ENCODE measurements at regions not wholly inside any gene's neighbourhood (a gene's known extent, or its start where the extent isn't known, plus 50 kb on each side); places are given as distances from the start of the nearest gene placed in this dataset.

DNA sequence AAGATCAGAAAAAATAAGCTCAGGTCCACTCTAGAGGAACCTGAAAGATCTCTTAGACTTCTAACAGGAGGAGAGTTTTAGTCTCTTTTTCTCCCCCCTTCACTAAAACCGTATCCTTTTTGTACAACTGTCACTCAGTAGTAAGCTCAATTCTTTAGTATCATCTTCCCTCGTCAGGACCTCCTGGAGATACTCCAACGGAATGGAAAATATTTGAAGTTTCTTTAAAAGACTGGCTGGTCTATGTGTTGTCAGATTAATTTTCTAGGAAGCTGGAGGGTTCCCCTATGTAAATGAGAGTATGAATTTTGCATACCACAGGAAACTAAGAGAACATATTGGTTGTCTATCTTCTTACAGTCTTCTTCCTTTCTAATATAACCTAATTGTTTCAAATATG is 747.7 kb upstream of the CBLB start:
- no peaks in the 10 kb centered on the region for H3K4me1 ChIP-seq (ENCODE audit: control insufficient read depth, insufficient read depth, low read length)
- no peak for DNase-seq
- WGBS (ENCODE audit: insufficient coverage, low lambda C conversion rate): 90% methylated on average over 3 of the region's 3 CpGs
- H3K27me3 ChIP-seq (ENCODE audit: control insufficient read depth, insufficient read depth, low read length): no peaks in the 10 kb centered on the region
- H3K9me3 ChIP-seq (ENCODE audit: control insufficient read depth, low read depth, low read length): no peaks in the 10 kb centered on the region
- H3K36me3 ChIP-seq (ENCODE audit: control insufficient read depth, insufficient read depth, low read length): no peaks in the 10 kb centered on the region
- H3K4me3 ChIP-seq (ENCODE audit: low read length): no peak overlapping the region
- H3K27ac ChIP-seq (ENCODE audit: low read length): no peak overlapping the region

DNA sequence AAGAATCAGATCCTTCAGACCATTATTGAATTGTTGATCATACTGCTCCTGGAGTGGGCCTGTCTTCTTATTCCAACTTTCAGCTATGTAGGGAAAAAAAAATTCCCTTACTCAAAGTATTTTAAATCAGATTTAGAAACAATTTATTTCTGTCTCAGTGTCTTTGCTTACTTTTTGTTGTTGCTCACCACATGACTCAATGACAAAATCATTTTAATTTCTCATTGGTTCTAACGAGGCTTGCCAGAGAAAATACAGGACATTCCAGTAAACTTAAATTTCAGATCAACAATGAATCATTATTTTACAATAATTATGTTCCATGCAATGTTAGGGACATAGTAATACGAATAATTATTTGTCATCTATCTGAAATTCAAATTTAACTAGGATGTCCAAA is 748.5 kb upstream of the CBLB start:
- WGBS (ENCODE audit: insufficient coverage, low lambda C conversion rate): 81% methylated on average over 2 of the region's 2 CpGs
- DNase-seq: no peak
- no peaks in the 10 kb centered on the region for H3K27me3 ChIP-seq (ENCODE audit: control insufficient read depth, insufficient read depth, low read length)

DNA sequence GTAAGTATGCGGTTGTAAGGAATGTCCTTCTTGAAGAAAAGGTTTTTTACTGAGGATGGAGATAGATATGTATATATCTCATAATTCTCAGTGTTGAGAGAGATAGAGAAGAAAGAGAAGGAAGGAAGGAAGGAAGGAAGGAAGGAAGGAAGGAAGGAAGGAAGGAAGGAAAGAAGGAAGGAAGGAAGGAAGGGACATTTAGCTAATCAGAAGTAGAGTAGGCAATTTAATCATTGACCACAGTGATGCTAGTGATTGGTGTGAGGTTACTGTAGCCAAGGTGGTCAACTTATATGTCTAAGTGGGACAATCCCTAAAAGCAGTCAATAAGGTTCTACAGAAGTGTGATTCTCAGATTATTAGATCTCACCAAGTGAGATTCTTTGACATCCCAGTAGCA is 751.8 kb upstream of the CBLB start:
- no peak overlapping the region for H3K4me3 ChIP-seq (ENCODE audit: low read length)
- 100% methylated on average over 1 of the region's 1 CpG for WGBS (ENCODE audit: insufficient coverage, low lambda C conversion rate)

More for the DNA sequence above, 748.5 kb upstream of the CBLB start:
- no peaks in the 10 kb centered on the region for H3K36me3 ChIP-seq (ENCODE audit: control insufficient read depth, insufficient read depth, low read length)
- no peaks in the 10 kb centered on the region for H3K4me1 ChIP-seq (ENCODE audit: control insufficient read depth, insufficient read depth, low read length)
- H3K9me3 ChIP-seq (ENCODE audit: control insufficient read depth, low read depth, low read length): no peaks in the 10 kb centered on the region
- no peak overlapping the region for H3K4me3 ChIP-seq (ENCODE audit: low read length)
- no peak overlapping the region for H3K27ac ChIP-seq (ENCODE audit: low read length)

DNA sequence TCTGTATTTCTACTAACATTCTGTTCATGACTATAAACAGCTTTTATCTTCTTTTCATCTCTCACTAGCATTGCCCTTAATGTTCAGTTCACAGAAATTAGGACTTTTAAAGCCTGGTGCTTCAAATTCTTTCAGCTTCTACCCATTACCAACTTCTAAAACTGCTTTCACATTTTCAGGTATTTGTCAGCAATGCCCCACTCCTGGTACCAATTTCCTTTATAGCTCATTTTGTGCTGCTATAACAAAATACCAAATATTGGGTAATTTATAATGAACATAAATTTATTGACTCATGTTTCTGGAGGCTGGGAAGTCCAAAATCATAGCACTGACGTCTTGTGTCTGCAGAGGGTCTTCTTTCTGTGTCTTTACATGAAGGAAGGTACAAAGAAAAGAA is 753.1 kb upstream of the CCDC54 start:
- Histone ChIP-seq H3K27me3 (ENCODE audit: control insufficient read depth, insufficient read depth, low read length) (no peaks in the 10 kb centered on the region), H3K4me1 (ENCODE audit: control insufficient read depth, insufficient read depth, low read length) (no peaks in the 10 kb centered on the region), H3K4me3 (ENCODE audit: low read length) (no peak overlapping the region), H3K27ac (ENCODE audit: low read length) (no peak overlapping the region), H3K36me3 (ENCODE audit: control insufficient read depth, insufficient read depth, low read length) (no peaks in the 10 kb centered on the region), H3K9me3 (ENCODE audit: control insufficient read depth, low read depth, low read length) (no peaks in the 10 kb centered on the region)
- DNase-seq: no peak
- no CpG with 5 or more reads among the region's 1 CpG for WGBS (ENCODE audit: insufficient coverage, low lambda C conversion rate)

More for the DNA sequence above, 751.8 kb upstream of the CBLB start:
- Histone ChIP-seq H3K4me1 (ENCODE audit: control insufficient read depth, insufficient read depth, low read length) (no peaks in the 10 kb centered on the region), H3K36me3 (ENCODE audit: control insufficient read depth, insufficient read depth, low read length) (no peaks in the 10 kb centered on the region), H3K27ac (ENCODE audit: low read length) (no peak overlapping the region), H3K9me3 (ENCODE audit: control insufficient read depth, low read depth, low read length) (no peaks in the 10 kb centered on the region), H3K27me3 (ENCODE audit: control insufficient read depth, insufficient read depth, low read length) (no peaks in the 10 kb centered on the region)
- no peak for DNase-seq

DNA sequence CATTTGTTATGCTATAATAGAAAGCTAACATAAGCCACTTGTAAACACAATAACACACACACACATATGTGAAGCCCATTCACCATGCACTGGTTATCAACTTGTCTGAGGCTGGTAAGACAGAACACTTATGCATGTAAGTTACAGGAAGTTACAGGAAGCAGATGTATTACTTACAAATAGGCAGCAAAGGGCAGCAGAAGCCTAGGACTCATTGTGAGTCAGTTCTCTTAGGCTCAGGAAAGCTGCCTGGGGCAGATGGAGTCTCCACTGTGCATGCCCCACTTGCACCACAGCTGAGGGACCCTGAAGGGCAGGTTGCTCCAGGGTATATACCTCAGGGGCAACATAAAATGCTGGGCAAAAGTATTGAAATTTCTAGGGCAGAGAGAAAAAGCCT is 748.8 kb upstream of the CCDC54 start:
- no peak overlapping the region for H3K4me3 ChIP-seq (ENCODE audit: low read length)
- H3K4me1 ChIP-seq (ENCODE audit: control insufficient read depth, insufficient read depth, low read length): no peaks in the 10 kb centered on the region
- H3K27me3 ChIP-seq (ENCODE audit: control insufficient read depth, insufficient read depth, low read length): no peaks in the 10 kb centered on the region
- H3K36me3 ChIP-seq (ENCODE audit: control insufficient read depth, insufficient read depth, low read length): no peaks in the 10 kb centered on the region
- no peak for DNase-seq
- no peak overlapping the region for H3K27ac ChIP-seq (ENCODE audit: low read length)
- H3K9me3 ChIP-seq (ENCODE audit: control insufficient read depth, low read depth, low read length): no peaks in the 10 kb centered on the region

DNA sequence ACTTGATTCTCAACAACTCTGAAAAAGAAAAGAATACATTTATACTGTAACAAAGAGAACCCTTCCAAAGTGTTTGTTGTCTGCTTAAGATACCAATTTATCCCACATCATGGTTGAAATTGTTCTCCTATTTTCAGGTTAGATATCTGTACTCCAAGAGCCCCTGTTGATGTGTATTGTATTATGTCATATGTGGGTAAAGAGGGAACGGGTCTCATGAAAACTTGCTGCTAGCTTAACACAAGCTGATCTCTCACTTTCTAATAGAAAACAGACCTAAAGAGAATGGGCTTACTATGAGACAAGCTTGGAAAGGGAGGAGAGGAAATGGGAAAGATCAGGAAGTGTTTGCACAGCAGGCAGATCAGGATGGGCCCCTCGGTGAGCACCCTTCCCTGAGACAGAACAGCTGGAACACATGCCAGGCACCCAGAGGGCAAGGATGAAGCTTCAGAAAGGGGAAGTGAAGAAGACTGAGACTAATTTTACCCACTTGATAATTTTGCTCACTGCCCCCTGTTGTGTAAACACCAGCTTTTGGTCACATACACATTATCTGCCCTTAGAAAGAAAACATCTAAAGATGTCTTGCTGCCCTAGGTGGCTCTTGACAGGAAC is 747.9 kb upstream of the CCDC54 start:
- Histone ChIP-seq H3K4me1 (ENCODE audit: control insufficient read depth, insufficient read depth, low read length) (no peaks in the 10 kb centered on the region), H3K27me3 (ENCODE audit: control insufficient read depth, insufficient read depth, low read length) (no peaks in the 10 kb centered on the region), H3K9me3 (ENCODE audit: control insufficient read depth, low read depth, low read length) (no peaks in the 10 kb centered on the region), H3K36me3 (ENCODE audit: control insufficient read depth, insufficient read depth, low read length) (no peaks in the 10 kb centered on the region), H3K27ac (ENCODE audit: low read length) (no peak overlapping the region), H3K4me3 (ENCODE audit: low read length) (no peak overlapping the region)
- no CpG with 5 or more reads among the region's 2 CpGs for WGBS (ENCODE audit: insufficient coverage, low lambda C conversion rate)
- DNase-seq: no peak

DNA sequence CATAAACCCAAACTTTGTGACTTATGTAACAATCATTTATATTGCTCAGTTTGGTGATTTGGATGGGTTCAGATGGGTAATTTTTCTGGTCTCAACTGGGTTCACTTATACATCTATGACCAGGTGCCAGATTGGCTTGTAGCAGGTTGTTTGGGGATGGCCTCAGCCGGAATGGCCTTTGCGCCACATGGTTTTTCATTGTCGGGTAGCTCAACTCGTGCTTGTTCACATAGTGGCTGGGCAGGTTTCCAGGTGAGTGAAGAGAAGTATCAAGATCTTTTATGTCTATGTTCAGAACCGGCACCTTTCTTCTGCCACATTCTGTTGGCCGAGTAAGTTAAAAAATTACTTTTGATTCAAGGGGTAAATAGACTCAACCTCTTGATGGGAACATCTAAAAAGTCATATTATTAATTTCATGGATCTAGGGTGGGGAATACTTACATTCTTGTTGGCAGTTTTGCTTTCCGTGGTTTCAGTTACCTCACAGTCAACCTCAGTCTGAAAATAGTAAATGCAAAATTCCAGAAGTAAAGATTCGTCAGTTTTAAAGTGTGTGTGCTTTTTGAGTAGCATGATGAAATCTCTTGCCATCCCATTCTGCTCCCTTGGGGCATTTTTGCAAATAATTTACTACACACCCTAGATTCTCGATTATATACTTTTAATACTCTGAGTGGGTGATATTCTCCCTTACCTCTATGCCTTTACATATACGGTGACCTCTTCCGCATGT is 745.7 kb upstream of the CCDC54 start:
- Histone ChIP-seq H3K4me3 (ENCODE audit: low read length) (no peak overlapping the region), H3K27me3 (ENCODE audit: control insufficient read depth, insufficient read depth, low read length) (no peaks in the 10 kb centered on the region), H3K36me3 (ENCODE audit: control insufficient read depth, insufficient read depth, low read length) (no peaks in the 10 kb centered on the region), H3K4me1 (ENCODE audit: control insufficient read depth, insufficient read depth, low read length) (no peaks in the 10 kb centered on the region), H3K27ac (ENCODE audit: low read length) (no peak overlapping the region), H3K9me3 (ENCODE audit: control insufficient read depth, low read depth, low read length) (no peaks in the 10 kb centered on the region)
- no peak for DNase-seq
- WGBS (ENCODE audit: insufficient coverage, low lambda C conversion rate): 98% methylated on average over 5 of the region's 11 CpGs

DNA sequence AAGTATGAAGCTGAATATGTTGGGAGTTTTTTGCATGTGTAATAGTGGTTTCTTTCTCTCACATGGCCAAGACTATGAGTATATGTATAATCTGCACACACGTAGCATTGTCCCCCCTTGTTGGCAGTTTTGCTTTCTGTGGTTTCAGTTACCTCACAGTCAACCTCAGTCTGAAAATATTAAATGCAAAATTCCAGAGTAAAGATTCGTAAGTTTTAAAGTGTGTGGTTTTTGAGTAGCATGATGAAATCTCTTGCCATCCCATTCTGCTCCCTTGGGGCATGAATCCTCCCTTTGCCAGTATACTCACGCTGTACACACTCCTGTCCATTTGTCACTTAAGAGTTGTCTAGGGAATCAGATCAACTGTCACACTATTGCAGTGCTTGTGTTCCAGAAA is 742.0 kb upstream of the CCDC54 start:
- H3K4me3 ChIP-seq (ENCODE audit: low read length): no peak overlapping the region
- no peaks in the 10 kb centered on the region for H3K4me1 ChIP-seq (ENCODE audit: control insufficient read depth, insufficient read depth, low read length)
- H3K27ac ChIP-seq (ENCODE audit: low read length): no peak overlapping the region
- H3K27me3 ChIP-seq (ENCODE audit: control insufficient read depth, insufficient read depth, low read length): no peaks in the 10 kb centered on the region
- WGBS (ENCODE audit: insufficient coverage, low lambda C conversion rate): no CpG with 5 or more reads among the region's 3 CpGs
- no peaks in the 10 kb centered on the region for H3K9me3 ChIP-seq (ENCODE audit: control insufficient read depth, low read depth, low read length)
- no peaks in the 10 kb centered on the region for H3K36me3 ChIP-seq (ENCODE audit: control insufficient read depth, insufficient read depth, low read length)
- no peak for DNase-seq

DNA sequence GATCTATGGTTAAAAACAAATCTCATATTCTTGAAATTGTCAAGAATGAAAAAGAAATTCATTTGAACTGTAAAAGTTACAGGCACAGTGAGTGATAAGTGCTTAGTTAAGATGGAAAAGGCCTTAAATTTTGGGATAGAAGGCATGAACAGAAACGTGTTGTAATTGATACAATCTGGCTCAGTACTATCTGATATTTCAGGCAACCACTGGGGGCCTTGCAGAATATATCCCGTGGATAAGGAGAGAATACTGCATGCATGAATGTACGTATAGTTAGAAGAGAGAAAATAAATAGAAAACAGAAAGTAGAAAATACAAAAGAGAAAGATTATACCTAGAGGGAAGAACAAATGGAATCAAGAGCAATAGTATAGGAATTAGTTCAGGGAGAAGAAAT is 741.4 kb upstream of the CCDC54 start:
- Histone ChIP-seq H3K4me3 (ENCODE audit: low read length) (no peak overlapping the region), H3K27me3 (ENCODE audit: control insufficient read depth, insufficient read depth, low read length) (no peaks in the 10 kb centered on the region), H3K9me3 (ENCODE audit: control insufficient read depth, low read depth, low read length) (no peaks in the 10 kb centered on the region), H3K27ac (ENCODE audit: low read length) (no peak overlapping the region), H3K4me1 (ENCODE audit: control insufficient read depth, insufficient read depth, low read length) (no peaks in the 10 kb centered on the region), H3K36me3 (ENCODE audit: control insufficient read depth, insufficient read depth, low read length) (no peaks in the 10 kb centered on the region)
- DNase-seq: no peak
- WGBS (ENCODE audit: insufficient coverage, low lambda C conversion rate): 76% methylated on average over 3 of the region's 3 CpGs

DNA sequence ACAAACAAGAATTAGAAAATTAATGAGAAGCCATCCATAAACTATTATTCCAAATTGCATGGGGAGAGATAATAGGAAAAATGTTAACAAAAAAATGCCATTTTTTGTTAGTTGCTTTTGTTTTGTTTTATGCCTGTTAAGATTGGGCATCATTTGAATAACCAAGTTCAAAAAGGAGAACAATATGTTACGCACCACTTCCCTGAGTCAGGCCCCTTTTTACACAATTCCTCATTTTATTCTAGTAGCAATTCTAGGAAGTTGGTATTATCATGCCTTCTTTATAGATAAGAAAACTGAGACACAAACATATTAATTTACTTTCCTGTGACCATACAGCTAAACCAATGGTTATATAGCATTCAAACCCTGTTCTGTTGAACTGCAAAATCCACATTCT is 736.9 kb upstream of the CCDC54 start:
- H3K36me3 ChIP-seq (ENCODE audit: control insufficient read depth, insufficient read depth, low read length): no peaks in the 10 kb centered on the region
- 60% methylated on average over 1 of the region's 1 CpG for WGBS (ENCODE audit: insufficient coverage, low lambda C conversion rate)
- no peak for DNase-seq
- no peaks in the 10 kb centered on the region for H3K27me3 ChIP-seq (ENCODE audit: control insufficient read depth, insufficient read depth, low read length)
- no peaks in the 10 kb centered on the region for H3K4me1 ChIP-seq (ENCODE audit: control insufficient read depth, insufficient read depth, low read length)
- H3K4me3 ChIP-seq (ENCODE audit: low read length): no peak overlapping the region
- peaks cover 8% of the 10 kb centered on the region for H3K9me3 ChIP-seq (ENCODE audit: control insufficient read depth, low read depth, low read length)
- no peak overlapping the region for H3K27ac ChIP-seq (ENCODE audit: low read length)

DNA sequence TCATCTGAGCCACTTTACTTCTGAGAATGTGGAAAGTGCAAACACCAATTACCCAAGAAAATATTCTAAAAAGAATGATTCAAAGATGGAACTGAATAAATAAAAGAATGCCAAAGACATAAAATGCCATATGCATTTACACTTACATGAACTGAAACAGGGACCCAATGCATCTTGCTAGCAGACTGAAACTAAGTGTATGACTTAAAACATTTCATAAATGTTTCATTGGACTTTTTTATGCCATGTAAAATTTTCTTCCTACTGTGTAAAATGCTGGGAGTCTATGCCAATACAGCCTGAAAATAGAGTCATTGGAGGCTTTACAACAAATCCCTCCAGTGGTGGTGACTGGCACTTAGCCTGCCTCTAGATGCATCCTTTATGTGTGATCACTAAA is 735.1 kb upstream of the CCDC54 start:
- Histone ChIP-seq H3K9me3 (ENCODE audit: control insufficient read depth, low read depth, low read length) (peaks cover 8% of the 10 kb centered on the region), H3K4me1 (ENCODE audit: control insufficient read depth, insufficient read depth, low read length) (no peaks in the 10 kb centered on the region), H3K27me3 (ENCODE audit: control insufficient read depth, insufficient read depth, low read length) (no peaks in the 10 kb centered on the region), H3K4me3 (ENCODE audit: low read length) (no peak overlapping the region), H3K27ac (ENCODE audit: low read length) (no peak overlapping the region), H3K36me3 (ENCODE audit: control insufficient read depth, insufficient read depth, low read length) (no peaks in the 10 kb centered on the region)
- no peak for DNase-seq
